ENCODE measurements at regions not wholly inside any gene's neighbourhood (a gene's known extent, or its start where the extent isn't known, plus 50 kb on each side); places are given as distances from the start of the nearest gene placed in this dataset.

DNA sequence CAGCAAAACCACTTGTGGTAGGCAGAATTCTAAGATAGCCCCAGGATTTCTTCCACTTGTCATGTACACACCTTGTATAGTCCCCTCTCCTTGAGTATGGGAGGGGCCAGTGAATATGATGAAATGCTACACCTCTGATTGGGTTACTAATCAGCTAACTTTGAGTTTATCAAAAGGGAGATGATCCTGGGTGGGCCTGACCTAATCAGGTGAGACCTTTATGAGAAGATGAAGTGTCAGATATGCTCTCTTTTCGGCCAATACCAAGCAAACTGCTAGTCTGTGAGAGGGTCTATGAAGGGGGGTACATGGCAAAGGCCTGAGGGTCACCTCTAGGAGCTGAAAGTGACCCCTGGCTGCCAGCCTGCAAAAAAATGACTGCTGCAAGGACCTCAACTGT, 154.3 kb upstream of the CRY1 start:
- no peak for DNase-seq (ENCODE audit: extremely low read depth, low read depth)
- TF ChIP-seq, protein P1, sequence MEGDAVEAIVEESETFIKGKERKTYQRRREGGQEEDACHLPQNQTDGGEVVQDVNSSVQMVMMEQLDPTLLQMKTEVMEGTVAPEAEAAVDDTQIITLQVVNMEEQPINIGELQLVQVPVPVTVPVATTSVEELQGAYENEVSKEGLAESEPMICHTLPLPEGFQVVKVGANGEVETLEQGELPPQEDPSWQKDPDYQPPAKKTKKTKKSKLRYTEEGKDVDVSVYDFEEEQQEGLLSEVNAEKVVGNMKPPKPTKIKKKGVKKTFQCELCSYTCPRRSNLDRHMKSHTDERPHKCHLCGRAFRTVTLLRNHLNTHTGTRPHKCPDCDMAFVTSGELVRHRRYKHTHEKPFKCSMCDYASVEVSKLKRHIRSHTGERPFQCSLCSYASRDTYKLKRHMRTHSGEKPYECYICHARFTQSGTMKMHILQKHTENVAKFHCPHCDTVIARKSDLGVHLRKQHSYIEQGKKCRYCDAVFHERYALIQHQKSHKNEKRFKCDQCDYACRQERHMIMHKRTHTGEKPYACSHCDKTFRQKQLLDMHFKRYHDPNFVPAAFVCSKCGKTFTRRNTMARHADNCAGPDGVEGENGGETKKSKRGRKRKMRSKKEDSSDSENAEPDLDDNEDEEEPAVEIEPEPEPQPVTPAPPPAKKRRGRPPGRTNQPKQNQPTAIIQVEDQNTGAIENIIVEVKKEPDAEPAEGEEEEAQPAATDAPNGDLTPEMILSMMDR (IDR thresholded peaks at IDR 0.05; ENCODE audit: low read depth, low read length): no peak

DNA sequence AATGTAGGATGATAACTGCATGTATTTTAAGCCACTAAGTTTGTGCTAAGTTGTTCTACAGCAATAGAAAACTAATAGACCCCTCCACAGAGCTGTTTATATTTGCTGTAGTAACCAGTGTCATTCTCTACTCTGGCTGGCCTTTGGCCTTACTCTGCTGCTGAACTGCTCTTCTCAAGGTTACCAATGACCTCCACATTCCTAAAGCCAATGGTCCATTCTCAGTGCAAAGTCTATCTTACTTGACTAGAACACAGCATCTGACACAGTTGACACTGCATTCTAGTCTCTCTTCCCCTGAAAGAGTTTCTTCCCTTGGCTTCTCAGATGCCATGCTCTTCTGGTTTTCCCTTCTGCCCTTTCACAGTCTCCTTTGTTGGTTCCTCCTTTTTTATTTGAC, 154.8 kb upstream of the CRY1 start:
- TF ChIP-seq, protein P1 (IDR thresholded peaks at IDR 0.05; ENCODE audit: low read depth, low read length): no peak
- no peak for DNase-seq (ENCODE audit: extremely low read depth, low read depth)

DNA sequence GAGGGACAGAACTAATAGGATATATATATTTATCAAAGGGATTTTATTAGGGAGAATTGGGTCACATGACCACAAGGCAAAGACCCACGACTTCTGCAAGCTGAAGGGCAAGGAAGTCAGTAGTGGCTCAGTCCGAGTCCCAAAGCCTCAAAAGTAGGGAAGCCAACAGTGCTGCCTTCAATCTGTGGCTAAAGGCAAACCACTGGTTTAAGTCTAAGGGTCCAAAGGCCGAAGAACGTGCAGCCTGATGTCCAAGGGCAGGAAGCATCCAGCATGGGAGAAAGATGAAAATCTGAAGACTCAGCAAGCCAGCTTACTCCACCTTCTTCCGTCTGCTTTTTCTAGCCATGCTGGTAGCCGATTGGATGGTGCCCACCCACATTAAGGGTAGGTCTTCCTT, 157.9 kb upstream of the CRY1 start:
- no peak for DNase-seq (ENCODE audit: extremely low read depth, low read depth)
- TF ChIP-seq, protein P1 (IDR thresholded peaks at IDR 0.05; ENCODE audit: low read depth, low read length): no peak

DNA sequence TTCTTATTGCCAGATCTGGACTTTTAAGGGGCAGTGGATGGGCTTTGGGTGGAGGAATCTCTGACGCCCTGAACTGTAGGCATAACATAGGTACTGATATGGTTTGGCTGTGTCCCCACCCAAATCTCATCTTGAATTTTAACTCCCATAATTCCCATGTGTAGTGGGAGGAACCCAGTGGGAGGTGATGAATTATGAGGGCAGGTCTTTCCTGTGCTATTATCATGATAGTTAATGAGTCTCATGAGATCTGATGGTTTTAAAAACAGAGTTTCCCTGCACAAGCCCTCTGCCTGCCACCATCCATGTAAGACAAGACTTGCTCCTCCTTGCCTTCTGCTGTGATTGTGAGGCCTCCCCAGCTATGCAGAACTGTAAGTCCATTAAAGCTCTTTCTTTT, 160.0 kb upstream of the CRY1 start:
- TF ChIP-seq, protein P1 (IDR thresholded peaks at IDR 0.05; ENCODE audit: low read depth, low read length): no peak
- no peak for DNase-seq (ENCODE audit: extremely low read depth, low read depth)

DNA sequence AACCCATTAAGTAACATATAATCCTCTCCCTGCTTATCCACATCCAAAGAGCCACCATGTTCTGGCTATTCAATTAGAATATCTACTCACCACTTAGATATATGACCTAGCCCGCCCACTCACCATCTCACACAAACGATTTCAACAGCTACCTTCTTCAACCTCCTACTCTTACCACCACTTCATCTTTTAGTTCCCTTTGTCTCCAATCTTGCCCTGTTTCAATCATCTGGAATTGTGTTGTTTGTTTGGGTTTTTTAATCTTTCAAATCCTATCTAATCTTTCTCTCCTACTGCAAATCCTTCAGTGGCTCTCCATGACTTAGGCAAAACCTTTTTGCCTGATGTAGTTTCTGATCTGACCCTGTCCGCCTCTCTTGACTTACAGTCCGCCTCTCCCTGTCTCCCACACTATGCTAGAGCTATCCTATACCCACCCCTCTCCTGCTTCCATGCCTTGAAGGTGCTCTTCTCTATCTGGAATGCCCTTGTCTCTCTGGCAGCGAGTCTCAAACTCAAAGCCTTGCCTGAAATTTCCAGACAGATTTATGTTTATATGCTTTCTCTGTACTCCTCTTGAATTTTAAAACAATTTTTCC, 161.0 kb upstream of the CRY1 start:
- no peak for DNase-seq (ENCODE audit: extremely low read depth, low read depth)
- TF ChIP-seq, protein P1 (IDR thresholded peaks at IDR 0.05; ENCODE audit: low read depth, low read length): no peak

DNA sequence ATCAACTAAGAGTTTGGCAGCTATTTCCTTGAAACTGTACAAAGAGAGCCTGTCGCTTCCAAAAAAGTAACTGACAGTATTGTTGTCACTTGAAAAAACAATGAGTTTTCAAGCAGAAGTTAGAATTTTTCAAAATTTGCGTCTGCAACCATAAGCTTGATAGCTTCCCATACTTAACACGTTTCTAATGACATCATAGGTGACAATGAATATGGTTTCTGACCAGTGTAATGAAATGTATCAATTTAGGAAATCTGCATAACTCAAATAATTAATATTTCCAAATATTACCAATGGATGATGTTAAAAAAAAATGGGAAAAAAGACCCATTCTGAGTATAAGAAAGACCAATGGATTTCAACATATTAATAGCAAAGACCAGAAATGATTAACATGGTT, 165.4 kb upstream of the CRY1 start:
- DNase-seq (ENCODE audit: extremely low read depth, low read depth): no peak
- TF ChIP-seq, protein P1 (IDR thresholded peaks at IDR 0.05; ENCODE audit: low read depth, low read length): no peak

DNA sequence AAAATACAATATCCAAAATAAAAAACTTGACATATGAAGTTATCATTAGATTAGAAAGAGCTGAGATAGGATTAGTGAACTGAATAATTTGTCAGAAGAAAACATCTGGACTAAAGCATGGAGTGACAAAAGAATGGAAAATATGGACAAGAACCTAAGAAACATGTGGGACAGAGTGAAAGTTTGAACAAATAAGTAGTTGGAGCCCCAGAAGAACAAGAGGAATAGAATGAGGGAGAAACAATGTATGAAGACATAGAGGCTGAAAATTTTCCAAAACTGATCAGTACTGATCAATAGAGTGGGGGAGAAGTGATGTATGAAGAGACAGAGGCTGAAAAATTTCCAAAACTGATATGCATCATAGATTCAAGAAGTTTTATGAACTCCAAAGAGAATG, 170.6 kb upstream of the CRY1 start:
- no peak for DNase-seq (ENCODE audit: extremely low read depth, low read depth)
- TF ChIP-seq, protein P1 (IDR thresholded peaks at IDR 0.05; ENCODE audit: low read depth, low read length): no peak
